ENCODE measurements at regions not wholly inside any gene's neighbourhood (a gene's known extent, or its start where the extent isn't known, plus 50 kb on each side); places are given as distances from the start of the nearest gene placed in this dataset.

DNA sequence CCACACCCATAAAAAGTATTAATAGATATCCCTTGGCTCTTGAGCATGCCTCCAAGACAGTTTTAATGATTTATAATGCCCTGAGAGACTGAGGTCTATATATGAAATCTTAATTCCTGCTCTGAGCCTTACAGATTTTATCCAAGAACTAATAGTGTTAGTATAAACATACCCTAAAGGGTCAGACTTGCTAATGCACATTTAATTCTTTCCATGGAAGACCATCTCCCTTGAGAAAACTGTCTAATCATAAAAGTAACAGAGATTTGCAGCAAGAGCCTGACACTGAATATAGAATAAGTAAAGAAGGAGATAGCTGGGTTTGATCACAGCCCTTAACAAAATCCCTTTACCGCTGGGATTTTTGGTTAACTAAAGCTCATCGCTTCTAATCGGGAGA lies 650.8 kb upstream of the KLF12 start:
- no peak for TF ChIP-seq EZH2phosphoT487 (conservative IDR thresholded peaks at IDR 0.05; ENCODE audit: low read length)
- no peak for TF ChIP-seq CTCF (IDR thresholded peaks at IDR 0.05; ENCODE audit: insufficient read depth, low read length, poor library complexity, severe bottlenecking)
- Histone ChIP-seq H3K9me3 (ENCODE audit: insufficient read depth, low read length) (no peaks in the 10 kb centered on the region), H3F3A (ENCODE audit: insufficient read depth) (no peaks in the 10 kb centered on the region), H3K27ac (ENCODE audit: low read depth, low read length) (no peak overlapping the region), H3K9me2 (replicated peaks; ENCODE audit: insufficient read depth, low read length) (no peaks in the 10 kb centered on the region), H3K27me3 (ENCODE audit: low read length) (no peaks in the 10 kb centered on the region), H2AFZ (ENCODE audit: low read depth, low read length, severe bottlenecking) (no peak overlapping the region), H3K36me3 (ENCODE audit: low read length) (no peaks in the 10 kb centered on the region), H3K79me2 (ENCODE audit: insufficient read depth, low read length) (no peaks in the 10 kb centered on the region), H4K20me1 (ENCODE audit: low read depth, low read length) (no peaks in the 10 kb centered on the region), H3K4me3 (ENCODE audit: insufficient read depth, low read length, poor library complexity, severe bottlenecking) (no peak overlapping the region), H3K4me2 (ENCODE audit: low read depth, low read length, poor library complexity, severe bottlenecking) (no peak overlapping the region), H3K9ac (ENCODE audit: low read length) (no peak overlapping the region)

DNA sequence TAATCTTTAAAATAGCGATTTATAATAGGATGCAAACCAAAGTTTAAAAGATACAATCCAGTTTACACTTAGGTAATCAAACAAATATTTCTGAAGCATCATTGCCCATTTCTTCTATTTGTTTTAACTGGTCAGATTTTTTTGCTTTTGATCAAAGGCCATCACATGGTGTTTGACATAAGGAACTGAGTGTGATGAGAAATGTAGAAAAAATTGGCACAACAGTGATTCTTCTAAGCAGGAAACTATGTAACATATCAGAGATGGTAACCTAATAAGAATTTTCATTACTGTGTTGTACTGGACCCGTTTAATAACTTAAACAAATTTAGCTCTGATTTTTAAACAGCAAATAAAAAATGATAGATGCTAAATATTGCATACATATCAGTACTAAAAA lies 644.7 kb upstream of the KLF12 start:
- Histone ChIP-seq H3K27ac (ENCODE audit: low read depth, low read length) (no peak overlapping the region), H3K79me2 (ENCODE audit: insufficient read depth, low read length) (no peaks in the 10 kb centered on the region), H3K9me2 (replicated peaks; ENCODE audit: insufficient read depth, low read length) (no peaks in the 10 kb centered on the region), H3K36me3 (ENCODE audit: low read length) (no peaks in the 10 kb centered on the region), H3F3A (ENCODE audit: insufficient read depth) (no peaks in the 10 kb centered on the region), H2AFZ (ENCODE audit: low read depth, low read length, severe bottlenecking) (no peak overlapping the region), H3K4me3 (ENCODE audit: insufficient read depth, low read length, poor library complexity, severe bottlenecking) (no peak overlapping the region), H3K4me2 (ENCODE audit: low read depth, low read length, poor library complexity, severe bottlenecking) (no peak overlapping the region), H3K27me3 (ENCODE audit: low read length) (no peaks in the 10 kb centered on the region), H3K9me3 (ENCODE audit: insufficient read depth, low read length) (no peaks in the 10 kb centered on the region), H4K20me1 (ENCODE audit: low read depth, low read length) (no peaks in the 10 kb centered on the region), H3K9ac (ENCODE audit: low read length) (no peak overlapping the region)
- TF ChIP-seq CTCF (IDR thresholded peaks at IDR 0.05; ENCODE audit: insufficient read depth, low read length, poor library complexity, severe bottlenecking) (no peak), EZH2phosphoT487 (conservative IDR thresholded peaks at IDR 0.05; ENCODE audit: low read length) (no peak)

DNA sequence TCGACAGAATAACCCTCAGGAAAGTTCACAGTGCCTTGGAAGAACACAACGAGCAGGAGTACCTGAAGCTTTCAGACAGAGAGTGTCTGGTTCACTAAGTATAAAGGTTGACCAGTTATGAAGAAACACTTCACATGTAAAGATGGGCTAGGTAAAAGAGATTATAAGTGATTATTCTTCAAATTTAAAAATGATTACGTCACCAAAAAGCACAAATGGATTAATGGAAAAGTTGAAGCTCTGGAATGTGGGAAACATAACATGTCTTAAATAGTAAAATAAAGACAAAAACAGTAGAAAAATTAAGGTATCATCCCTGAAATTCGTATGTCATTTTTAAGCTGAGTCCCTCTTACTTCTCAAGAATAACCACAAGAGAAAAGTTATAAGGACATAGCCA lies 643.9 kb upstream of the KLF12 start:
- H3K9me3 ChIP-seq (ENCODE audit: insufficient read depth, low read length): no peaks in the 10 kb centered on the region

More for the DNA sequence above, 643.9 kb upstream of the KLF12 start:
- no peak overlapping the region for H3K9ac ChIP-seq (ENCODE audit: low read length)
- no peaks in the 10 kb centered on the region for H3K27me3 ChIP-seq (ENCODE audit: low read length)
- no peak overlapping the region for H3K4me2 ChIP-seq (ENCODE audit: low read depth, low read length, poor library complexity, severe bottlenecking)
- H3K79me2 ChIP-seq (ENCODE audit: insufficient read depth, low read length): no peaks in the 10 kb centered on the region
- no peaks in the 10 kb centered on the region for H4K20me1 ChIP-seq (ENCODE audit: low read depth, low read length)
- no peak overlapping the region for H2AFZ ChIP-seq (ENCODE audit: low read depth, low read length, severe bottlenecking)
- H3F3A ChIP-seq (ENCODE audit: insufficient read depth): no peaks in the 10 kb centered on the region
- no peaks in the 10 kb centered on the region for H3K9me2 ChIP-seq (replicated peaks; ENCODE audit: insufficient read depth, low read length)
- H3K36me3 ChIP-seq (ENCODE audit: low read length): no peaks in the 10 kb centered on the region
- no peak overlapping the region for H3K27ac ChIP-seq (ENCODE audit: low read depth, low read length)
- TF ChIP-seq CTCF (IDR thresholded peaks at IDR 0.05; ENCODE audit: insufficient read depth, low read length, poor library complexity, severe bottlenecking) (no peak), EZH2phosphoT487 (conservative IDR thresholded peaks at IDR 0.05; ENCODE audit: low read length) (no peak)
- no peak overlapping the region for H3K4me3 ChIP-seq (ENCODE audit: insufficient read depth, low read length, poor library complexity, severe bottlenecking)

All from SU-DHL-6 (cell line).